ENCODE measurements at regions not wholly inside any gene's neighbourhood (a gene's known extent, or its start where the extent isn't known, plus 50 kb on each side); places are given as distances from the start of the nearest gene placed in this dataset.

- DNase-seq (ENCODE audit: low read depth) = no peak
- H3K4me3 ChIP-seq (ENCODE audit: low read depth, low read length) = no peak overlapping the region
- no peak for TF ChIP-seq CTCF (IDR thresholded peaks at IDR 0.05; ENCODE audit: insufficient read depth, low read length)
These were observed 65.1 kb upstream of the OLFM1 start for GRCh38 chr9:135022191-135022870.

GRCh38 chr9:135023088-135023785, 64.2 kb upstream of the OLFM1 start:
- DNase-seq (ENCODE audit: low read depth) = no peak
- H3K4me3 ChIP-seq (ENCODE audit: low read depth, low read length) = no peak overlapping the region
- TF ChIP-seq CTCF (IDR thresholded peaks at IDR 0.05; ENCODE audit: insufficient read depth, low read length) = no peak

- no peak for DNase-seq (ENCODE audit: low read depth)
- no peak for TF ChIP-seq CTCF (IDR thresholded peaks at IDR 0.05; ENCODE audit: insufficient read depth, low read length)
- no peak overlapping the region for H3K4me3 ChIP-seq (ENCODE audit: low read depth, low read length)
These were observed 63.6 kb upstream of the OLFM1 start for GRCh38 chr9:135023786-135024405.

GRCh38 chr9:135029463-135029862, 58.0 kb upstream of the OLFM1 start:
- DNase-seq (ENCODE audit: low read depth) = no peak
- no peak overlapping the region for H3K4me3 ChIP-seq (ENCODE audit: low read depth, low read length)
- TF ChIP-seq CTCF (IDR thresholded peaks at IDR 0.05; ENCODE audit: insufficient read depth, low read length) = no peak

- DNase-seq (ENCODE audit: low read depth) = no peak
- no peak for TF ChIP-seq CTCF (IDR thresholded peaks at IDR 0.05; ENCODE audit: insufficient read depth, low read length)
These were observed 57.5 kb upstream of the OLFM1 start for GRCh38 chr9:135029871-135030565.

GRCh38 chr9:135030566-135031226, 56.8 kb upstream of the OLFM1 start:
- TF ChIP-seq CTCF (IDR thresholded peaks at IDR 0.05; ENCODE audit: insufficient read depth, low read length) = no peak
- DNase-seq (ENCODE audit: low read depth) = no peak
- H3K4me3 ChIP-seq (ENCODE audit: low read depth, low read length) = no peak overlapping the region

More at GRCh38 chr9:135029871-135030565, 57.5 kb upstream of the OLFM1 start:
- no peak overlapping the region for H3K4me3 ChIP-seq (ENCODE audit: low read depth, low read length)

Measured in fibroblast of the aortic adventitia (primary cell).